GM10248 (cell line): ENCODE measurements at regions not wholly inside any gene's neighbourhood (a gene's known extent, or its start where the extent isn't known, plus 50 kb on each side); places are given as distances from the start of the nearest gene placed in this dataset.

Source experiments
- CTCF ChIA-PET: fragments of 300-600 bp; sonication (Branson Sonifier 250); formaldehyde crosslinking; extraction: SDS; loops from one replicate; lab custom pipeline; 2021; ENCODE audit warnings: antibody characterized with exemption; lab: Yijun Ruan, JAX
- POLR2A ChIA-PET: fragments of 350-650 bp; sonication (Branson Sonifier 250); formaldehyde crosslinking; extraction: SDS; loops from one replicate; lab custom pipeline; 2020; ENCODE audit warnings: antibody characterized with exemption; lab: Yijun Ruan, JAX
- DNase-seq: peaks from one replicate; pipeline ENCODE4 v3.0.0; 2012; ENCODE audit errors: extremely low spot score
- CTCF ChIP-seq: IDR thresholded peaks from 2 replicates; pipeline ENCODE4 v1.5.1; 2012; ENCODE audit warnings: mild to moderate bottlenecking, low read depth; ENCODE audit errors: extremely low read depth, missing control alignments, control extremely low read depth

- DNase-seq, result no peak
- ChIA-PET CTCF (no interaction called here), POLR2A (no interaction called here)
- no peak for TF ChIP-seq CTCF
Observed at GRCh38 chr3:78178740-78179363, 1139.0 kb downstream of the ROBO2 start.

GRCh38 chr3:78183906-78184599, 1144.2 kb downstream of the ROBO2 start:
- TF ChIP-seq CTCF, result no peak
- POLR2A ChIA-PET, result no interaction called here
- DNase-seq, result no peak
- CTCF ChIA-PET, result no interaction called here

- CTCF ChIA-PET, result interaction anchor here (1.5 to 1.9 kb wide), 2 partner anchors 10 to 18 kb away, joined by 3 to 5 read pairs; no protein-coding TSS in a partner anchor
- TF ChIP-seq CTCF, result no peak
- POLR2A ChIA-PET, result no interaction called here
- DNase-seq, result no peak
Observed at GRCh38 chr3:78186404-78186803, 1146.5 kb downstream of the ROBO2 start.

GRCh38 chr3:78201091-78201490, 1161.2 kb downstream of the ROBO2 start:
- no peak for TF ChIP-seq CTCF
- no peak for DNase-seq
- POLR2A ChIA-PET, result no interaction called here
- CTCF ChIA-PET, result no interaction called here

GRCh38 chr3:78204977-78205376, 1165.1 kb downstream of the ROBO2 start:
- TF ChIP-seq CTCF, result no peak
- ChIA-PET POLR2A (no interaction called here), CTCF (interaction anchor here (0.6 to 1.2 kb wide), 2 partner anchors 15 to 17 kb away, joined by 3 read pairs; no protein-coding TSS in a partner anchor)
- DNase-seq, result no peak

- ChIA-PET CTCF (interaction anchor here (2.2 kb wide), 1 partner anchor 8 kb away, joined by 7 read pairs; no protein-coding TSS in a partner anchor), POLR2A (no interaction called here)
Observed at GRCh38 chr3:78221300-78221699, 1181.4 kb downstream of the ROBO2 start.

More at GRCh38 chr3:78221300-78221699, 1181.4 kb downstream of the ROBO2 start:
- TF ChIP-seq CTCF, result no peak
- DNase-seq, result no peak
